Hematopoietic multipotent progenitor cell (in vitro differentiated cells): ENCODE measurements at regions not wholly inside any gene's neighbourhood (a gene's known extent, or its start where the extent isn't known, plus 50 kb on each side); places are given as distances from the start of the nearest gene placed in this dataset.

Source experiments
- DNase-seq, 3 donors: peaks; one replicate each; pipeline ENCODE4 v3.0.0-alpha.2; 2011 to 2015; ENCODE audit warnings: low read depth in 2 of 3, low spot score in 2 of 3

- DNase-seq, result no peak
Observed at GRCh38 chr4:96166806-96167205, 326.9 kb downstream of the PDHA2 start.

GRCh38 chr4:96170198-96170597 lies 330.3 kb downstream of the PDHA2 start:
- no peak for DNase-seq

GRCh38 chr4:96173756-96174155 lies 333.9 kb downstream of the PDHA2 start:
- DNase-seq, result no peak

- DNase-seq, result no peak
Observed at GRCh38 chr4:96175871-96176270, 336.0 kb downstream of the PDHA2 start.

GRCh38 chr4:96183611-96184010 lies 343.7 kb downstream of the PDHA2 start:
- no peak for DNase-seq

- no peak for DNase-seq
Observed at GRCh38 chr4:96186593-96186992, 346.7 kb downstream of the PDHA2 start.

- DNase-seq, result no peak
Observed at GRCh38 chr4:96189761-96190160, 349.9 kb downstream of the PDHA2 start.

- no peak for DNase-seq
Observed at GRCh38 chr4:96193061-96193460, 353.2 kb downstream of the PDHA2 start.

GRCh38 chr4:96194993-96195392 lies 355.1 kb downstream of the PDHA2 start:
- DNase-seq, result no peak

- DNase-seq, result no peak
Observed at GRCh38 chr4:96205143-96205936, 365.4 kb downstream of the PDHA2 start.

- no peak for DNase-seq
Observed at GRCh38 chr4:96227515-96227914, 387.6 kb downstream of the PDHA2 start.

- no peak for DNase-seq
Observed at GRCh38 chr4:96228463-96228862, 388.6 kb downstream of the PDHA2 start.

- DNase-seq, result no peak
Observed at GRCh38 chr4:96240041-96240440, 400.1 kb downstream of the PDHA2 start.

GRCh38 chr4:96241819-96242218 lies 401.9 kb downstream of the PDHA2 start:
- no peak for DNase-seq

- DNase-seq, result no peak
Observed at GRCh38 chr4:96247096-96247495, 407.2 kb downstream of the PDHA2 start.

GRCh38 chr4:96248225-96248624 lies 408.3 kb downstream of the PDHA2 start:
- DNase-seq, result no peak

GRCh38 chr4:96260064-96260682 lies 420.3 kb downstream of the PDHA2 start:
- DNase-seq, result no peak

GRCh38 chr4:96262057-96262456 lies 422.2 kb downstream of the PDHA2 start:
- no peak for DNase-seq

GRCh38 chr4:96263291-96263690 lies 423.4 kb downstream of the PDHA2 start:
- DNase-seq, result no peak

GRCh38 chr4:96264941-96265463 lies 425.1 kb downstream of the PDHA2 start:
- DNase-seq, result no peak

GRCh38 chr4:96293806-96294205 lies 453.9 kb downstream of the PDHA2 start:
- no peak for DNase-seq

- no peak for DNase-seq
Observed at GRCh38 chr4:96295143-96295741, 455.3 kb downstream of the PDHA2 start.
